ENCODE measurements at regions not wholly inside any gene's neighbourhood (a gene's known extent, or its start where the extent isn't known, plus 50 kb on each side); places are given as distances from the start of the nearest gene placed in this dataset.

GRCh38 chr11:115776916-115777315, 272.7 kb upstream of the CADM1 start:
- H3K9me3 ChIP-seq (ENCODE audit: control insufficient read depth in 2 of 2, low read length in 2 of 2): peaks cover 0 to under 1% of the 10 kb centered on the region in 2 donors
- no peaks in the 10 kb centered on the region for H3K27me3 ChIP-seq (ENCODE audit: control insufficient read depth in 1 of 2, insufficient read depth in 2 of 2, low read length in 2 of 2)
- no peaks in the 10 kb centered on the region for H3K4me1 ChIP-seq (ENCODE audit: control insufficient read depth, insufficient read depth, low read length)
- no peak overlapping the region for H3K9ac ChIP-seq (ENCODE audit: low read length in 2 of 2)
- no peak overlapping the region for H3K4me3 ChIP-seq (ENCODE audit: low read length in 2 of 2)
- no peaks in the 10 kb centered on the region for H3K36me3 ChIP-seq (ENCODE audit: control insufficient read depth in 2 of 2, insufficient read depth in 2 of 2, low read length in 2 of 2)
- no peak overlapping the region for H3K27ac ChIP-seq (ENCODE audit: low read length)

DNA sequence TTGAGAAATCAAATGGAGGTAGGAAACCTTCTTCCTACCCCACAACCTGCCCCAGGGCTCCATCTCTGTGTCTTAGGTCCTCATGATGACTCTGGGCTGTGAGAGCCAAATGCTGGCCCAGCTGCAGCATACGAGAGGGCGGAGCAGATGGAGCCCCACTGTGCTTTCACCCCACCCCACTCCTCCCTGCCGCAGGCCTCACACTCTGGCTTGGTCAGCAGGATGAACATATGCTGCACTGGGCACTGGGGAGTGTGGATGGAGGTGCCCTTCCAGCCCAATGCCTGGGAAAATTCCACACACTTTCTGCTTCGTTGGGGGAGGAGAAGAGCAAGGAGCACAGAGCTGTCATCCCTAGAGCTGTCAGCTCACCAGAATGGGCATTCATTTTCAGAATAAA, 271.6 kb upstream of the CADM1 start:
- Histone ChIP-seq H3K27ac (ENCODE audit: low read length) (no peak overlapping the region), H3K36me3 (ENCODE audit: control insufficient read depth in 2 of 2, insufficient read depth in 2 of 2, low read length in 2 of 2) (no peaks in the 10 kb centered on the region), H3K9ac (ENCODE audit: low read length in 2 of 2) (no peak overlapping the region), H3K4me3 (ENCODE audit: low read length in 2 of 2) (no peak overlapping the region), H3K9me3 (ENCODE audit: control insufficient read depth in 2 of 2, low read length in 2 of 2) (no peaks in the 10 kb centered on the region), H3K4me1 (ENCODE audit: control insufficient read depth, insufficient read depth, low read length) (no peaks in the 10 kb centered on the region), H3K27me3 (ENCODE audit: control insufficient read depth in 1 of 2, insufficient read depth in 2 of 2, low read length in 2 of 2) (no peaks in the 10 kb centered on the region)

DNA sequence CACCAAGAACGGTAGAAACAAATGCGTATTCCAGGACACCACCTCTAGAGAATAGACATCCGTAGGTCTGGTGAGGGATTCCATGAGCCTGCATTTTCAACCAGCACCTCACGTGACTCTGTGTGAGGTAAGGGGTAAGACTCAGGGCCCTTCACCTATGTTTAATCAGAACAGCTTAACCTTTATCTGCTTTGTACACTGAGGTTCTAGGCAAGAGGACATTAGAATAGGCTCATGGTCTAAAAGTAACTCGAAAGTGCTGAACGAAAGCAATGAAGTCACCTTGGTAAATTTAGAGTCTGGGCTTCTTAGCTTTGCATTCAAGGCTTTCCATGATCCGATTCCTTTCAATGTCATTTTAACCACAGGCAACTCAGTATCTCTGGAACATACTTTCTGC, 270.5 kb upstream of the CADM1 start:
- Histone ChIP-seq H3K36me3 (ENCODE audit: control insufficient read depth in 2 of 2, insufficient read depth in 2 of 2, low read length in 2 of 2) (no peaks in the 10 kb centered on the region), H3K9me3 (ENCODE audit: control insufficient read depth in 2 of 2, low read length in 2 of 2) (no peaks in the 10 kb centered on the region), H3K4me1 (ENCODE audit: control insufficient read depth, insufficient read depth, low read length) (no peaks in the 10 kb centered on the region), H3K4me3 (ENCODE audit: low read length in 2 of 2) (no peak overlapping the region), H3K27me3 (ENCODE audit: control insufficient read depth in 1 of 2, insufficient read depth in 2 of 2, low read length in 2 of 2) (no peaks in the 10 kb centered on the region), H3K27ac (ENCODE audit: low read length) (no peak overlapping the region), H3K9ac (ENCODE audit: low read length in 2 of 2) (no peak overlapping the region)

DNA sequence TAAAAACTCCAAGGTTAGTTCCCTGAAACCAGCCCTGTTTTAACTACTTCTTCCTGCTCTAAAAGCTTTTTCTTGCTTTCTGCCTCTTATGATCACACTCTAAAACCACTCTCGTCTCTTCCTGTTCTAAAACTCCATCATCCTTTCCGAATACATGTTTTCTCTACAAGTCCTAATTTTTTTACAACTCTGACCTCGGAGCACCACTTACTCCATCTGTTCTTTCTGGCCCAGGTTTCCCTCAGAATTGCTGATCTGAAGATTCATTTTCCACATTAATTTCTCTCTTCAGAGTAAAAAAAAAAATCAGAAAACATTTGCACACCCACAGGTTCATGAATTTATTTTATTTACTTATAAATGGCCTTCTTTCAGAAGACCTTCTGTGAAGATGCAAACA, 265.7 kb upstream of the CADM1 start:
- H3K9me3 ChIP-seq (ENCODE audit: control insufficient read depth in 2 of 2, low read length in 2 of 2): no peaks in the 10 kb centered on the region
- H3K27me3 ChIP-seq (ENCODE audit: control insufficient read depth in 1 of 2, insufficient read depth in 2 of 2, low read length in 2 of 2): no peaks in the 10 kb centered on the region
- H3K36me3 ChIP-seq (ENCODE audit: control insufficient read depth in 2 of 2, insufficient read depth in 2 of 2, low read length in 2 of 2): no peaks in the 10 kb centered on the region
- H3K27ac ChIP-seq (ENCODE audit: low read length): no peak overlapping the region
- H3K4me1 ChIP-seq (ENCODE audit: control insufficient read depth, insufficient read depth, low read length): peaks cover 4% of the 10 kb centered on the region
- H3K9ac ChIP-seq (ENCODE audit: low read length in 2 of 2): no peak overlapping the region
- no peak overlapping the region for H3K4me3 ChIP-seq (ENCODE audit: low read length in 2 of 2)

DNA sequence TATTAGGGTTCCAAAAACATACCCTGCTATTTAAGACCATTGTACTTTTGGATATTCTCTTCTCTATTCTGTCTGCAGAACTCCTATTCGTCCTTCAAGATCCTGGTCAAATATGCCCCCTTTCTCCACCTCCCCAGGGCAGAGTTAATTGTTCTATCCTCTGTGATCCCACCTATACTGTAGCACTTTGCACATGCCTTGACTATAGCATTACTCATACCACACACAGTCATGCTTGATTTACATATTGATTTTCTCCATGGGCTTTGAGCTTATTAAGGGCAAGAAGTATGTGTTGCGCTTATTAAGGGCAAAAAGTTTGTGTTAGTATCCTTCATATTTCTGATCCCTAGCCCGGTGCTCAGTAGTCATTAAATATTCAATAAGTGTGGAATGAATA, 263.7 kb upstream of the CADM1 start:
- H3K36me3 ChIP-seq (ENCODE audit: control insufficient read depth in 2 of 2, insufficient read depth in 2 of 2, low read length in 2 of 2): no peaks in the 10 kb centered on the region
- H3K9me3 ChIP-seq (ENCODE audit: control insufficient read depth in 2 of 2, low read length in 2 of 2): no peaks in the 10 kb centered on the region
- peaks cover 4% of the 10 kb centered on the region for H3K4me1 ChIP-seq (ENCODE audit: control insufficient read depth, insufficient read depth, low read length)
- no peak overlapping the region for H3K27ac ChIP-seq (ENCODE audit: low read length)
- H3K9ac ChIP-seq (ENCODE audit: low read length in 2 of 2): no peak overlapping the region
- H3K27me3 ChIP-seq (ENCODE audit: control insufficient read depth in 1 of 2, insufficient read depth in 2 of 2, low read length in 2 of 2): no peaks in the 10 kb centered on the region
- H3K4me3 ChIP-seq (ENCODE audit: low read length in 2 of 2): no peak overlapping the region

GRCh38 chr11:115767047-115767802, 263.0 kb upstream of the CADM1 start:
- Histone ChIP-seq H3K27ac (ENCODE audit: low read length) (no peak overlapping the region), H3K9me3 (ENCODE audit: control insufficient read depth in 2 of 2, low read length in 2 of 2) (no peaks in the 10 kb centered on the region), H3K4me1 (ENCODE audit: control insufficient read depth, insufficient read depth, low read length) (peaks cover 4% of the 10 kb centered on the region), H3K36me3 (ENCODE audit: control insufficient read depth in 2 of 2, insufficient read depth in 2 of 2, low read length in 2 of 2) (no peaks in the 10 kb centered on the region), H3K9ac (ENCODE audit: low read length in 2 of 2) (no peak overlapping the region), H3K27me3 (ENCODE audit: control insufficient read depth in 1 of 2, insufficient read depth in 2 of 2, low read length in 2 of 2) (no peaks in the 10 kb centered on the region), H3K4me3 (ENCODE audit: low read length in 2 of 2) (no peak overlapping the region)

GRCh38 chr11:115766561-115766960, 262.3 kb upstream of the CADM1 start:
- Histone ChIP-seq H3K9ac (ENCODE audit: low read length in 2 of 2) (no peak overlapping the region), H3K4me3 (ENCODE audit: low read length in 2 of 2) (no peak overlapping the region), H3K9me3 (ENCODE audit: control insufficient read depth in 2 of 2, low read length in 2 of 2) (no peaks in the 10 kb centered on the region), H3K4me1 (ENCODE audit: control insufficient read depth, insufficient read depth, low read length) (peaks cover 5% of the 10 kb centered on the region), H3K36me3 (ENCODE audit: control insufficient read depth in 2 of 2, insufficient read depth in 2 of 2, low read length in 2 of 2) (no peaks in the 10 kb centered on the region), H3K27ac (ENCODE audit: low read length) (no peak overlapping the region), H3K27me3 (ENCODE audit: control insufficient read depth in 1 of 2, insufficient read depth in 2 of 2, low read length in 2 of 2) (no peaks in the 10 kb centered on the region)

GRCh38 chr11:115765803-115766239, 261.6 kb upstream of the CADM1 start:
- Histone ChIP-seq H3K9ac (ENCODE audit: low read length in 2 of 2) (no peak overlapping the region), H3K9me3 (ENCODE audit: control insufficient read depth in 2 of 2, low read length in 2 of 2) (no peaks in the 10 kb centered on the region), H3K4me3 (ENCODE audit: low read length in 2 of 2) (no peak overlapping the region), H3K4me1 (ENCODE audit: control insufficient read depth, insufficient read depth, low read length) (peaks cover 7% of the 10 kb centered on the region), H3K27ac (ENCODE audit: low read length) (no peak overlapping the region), H3K27me3 (ENCODE audit: control insufficient read depth in 1 of 2, insufficient read depth in 2 of 2, low read length in 2 of 2) (no peaks in the 10 kb centered on the region), H3K36me3 (ENCODE audit: control insufficient read depth in 2 of 2, insufficient read depth in 2 of 2, low read length in 2 of 2) (no peaks in the 10 kb centered on the region)

- Histone ChIP-seq H3K4me1 (ENCODE audit: control insufficient read depth, insufficient read depth, low read length) (peaks cover 23% of the 10 kb centered on the region), H3K27ac (ENCODE audit: low read length) (no peak overlapping the region), H3K9me3 (ENCODE audit: control insufficient read depth in 2 of 2, low read length in 2 of 2) (no peaks in the 10 kb centered on the region), H3K9ac (ENCODE audit: low read length in 2 of 2) (no peak overlapping the region), H3K36me3 (ENCODE audit: control insufficient read depth in 2 of 2, insufficient read depth in 2 of 2, low read length in 2 of 2) (no peaks in the 10 kb centered on the region), H3K27me3 (ENCODE audit: control insufficient read depth in 1 of 2, insufficient read depth in 2 of 2, low read length in 2 of 2) (no peaks in the 10 kb centered on the region), H3K4me3 (ENCODE audit: low read length in 2 of 2) (no peak overlapping the region)
These were observed 260.0 kb upstream of the CADM1 start for GRCh38 chr11:115764176-115764575.

- Histone ChIP-seq H3K27me3 (ENCODE audit: control insufficient read depth in 1 of 2, insufficient read depth in 2 of 2, low read length in 2 of 2) (no peaks in the 10 kb centered on the region), H3K4me3 (ENCODE audit: low read length in 2 of 2) (no peak overlapping the region), H3K9me3 (ENCODE audit: control insufficient read depth in 2 of 2, low read length in 2 of 2) (no peaks in the 10 kb centered on the region), H3K9ac (ENCODE audit: low read length in 2 of 2) (no peak overlapping the region), H3K27ac (ENCODE audit: low read length) (no peak overlapping the region), H3K4me1 (ENCODE audit: control insufficient read depth, insufficient read depth, low read length) (peaks cover 19% of the 10 kb centered on the region), H3K36me3 (ENCODE audit: control insufficient read depth in 2 of 2, insufficient read depth in 2 of 2, low read length in 2 of 2) (no peaks in the 10 kb centered on the region)
These were observed 257.6 kb upstream of the CADM1 start for GRCh38 chr11:115761817-115762216.

DNA sequence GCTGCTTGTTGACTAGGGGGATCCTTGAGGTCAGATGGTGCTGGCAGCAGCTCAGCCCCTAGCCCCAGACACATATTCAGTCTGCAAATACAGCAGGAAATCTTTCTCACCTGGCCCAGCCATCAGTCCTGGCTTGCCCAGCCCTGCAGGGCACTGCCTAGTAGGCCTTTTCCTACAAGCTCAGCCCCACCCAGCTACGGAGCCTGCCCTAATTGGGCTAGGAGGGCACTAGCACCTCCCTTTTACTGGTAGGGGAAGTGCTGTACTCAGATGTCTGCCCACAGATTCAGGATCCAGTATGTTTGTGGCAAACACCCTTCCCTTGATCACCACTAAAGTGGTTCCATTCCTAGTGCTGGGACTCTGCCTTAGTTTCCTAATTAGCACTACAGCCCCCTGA, 257.1 kb upstream of the CADM1 start:
- no peaks in the 10 kb centered on the region for H3K9me3 ChIP-seq (ENCODE audit: control insufficient read depth in 2 of 2, low read length in 2 of 2)
- H3K36me3 ChIP-seq (ENCODE audit: control insufficient read depth in 2 of 2, insufficient read depth in 2 of 2, low read length in 2 of 2): no peaks in the 10 kb centered on the region
- H3K4me1 ChIP-seq (ENCODE audit: control insufficient read depth, insufficient read depth, low read length): peaks cover 19% of the 10 kb centered on the region
- no peak overlapping the region for H3K27ac ChIP-seq (ENCODE audit: low read length)
- no peak overlapping the region for H3K9ac ChIP-seq (ENCODE audit: low read length in 2 of 2)
- no peak overlapping the region for H3K4me3 ChIP-seq (ENCODE audit: low read length in 2 of 2)
- H3K27me3 ChIP-seq (ENCODE audit: control insufficient read depth in 1 of 2, insufficient read depth in 2 of 2, low read length in 2 of 2): no peaks in the 10 kb centered on the region

All from stomach smooth muscle (tissue), 2 donors.